HG03521 (cell line): ENCODE measurements at regions not wholly inside any gene's neighbourhood (a gene's known extent, or its start where the extent isn't known, plus 50 kb on each side); places are given as distances from the start of the nearest gene placed in this dataset.
"Not testable (repeated sequence)": the region's sequence is repeated elsewhere in the genome, so short reads cannot be mapped to it uniquely, and the experiment has no call there.

ENCODE experiments used
- ATAC-seq: cut with Tn5 transposase; IDR thresholded peaks from one replicate; pipeline ENCODE4 v1.9.1; 2021; ENCODE audit warnings: mild to moderate bottlenecking, moderate library complexity; ENCODE audit not compliant: unreplicated experiment

DNA sequence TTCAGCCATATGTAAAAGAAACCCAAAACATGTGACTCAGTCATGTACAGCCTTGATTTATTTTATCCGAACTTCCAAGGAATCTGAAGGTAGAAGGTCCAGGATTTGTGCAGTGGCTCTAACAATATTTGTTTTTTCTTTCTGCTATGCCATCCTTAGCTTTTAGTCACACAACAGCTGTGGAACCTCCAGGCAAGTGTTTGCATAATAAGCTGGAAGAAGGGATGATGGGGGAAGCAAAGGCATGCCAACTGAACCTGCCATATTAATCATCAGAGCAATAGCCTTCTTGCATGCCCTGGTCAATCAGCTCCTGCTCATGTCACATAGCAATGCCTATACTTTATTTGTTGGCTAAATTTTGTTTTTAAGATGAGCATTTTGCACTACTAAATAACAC is 444.7 kb upstream of the ARPP21 start:
- ATAC-seq, result no peak

GRCh38 chr3:35198857-35199256 is 440.5 kb upstream of the ARPP21 start:
- no peak for ATAC-seq

- no peak for ATAC-seq
Observed at GRCh38 chr3:35200056-35200455, 439.3 kb upstream of the ARPP21 start.

DNA sequence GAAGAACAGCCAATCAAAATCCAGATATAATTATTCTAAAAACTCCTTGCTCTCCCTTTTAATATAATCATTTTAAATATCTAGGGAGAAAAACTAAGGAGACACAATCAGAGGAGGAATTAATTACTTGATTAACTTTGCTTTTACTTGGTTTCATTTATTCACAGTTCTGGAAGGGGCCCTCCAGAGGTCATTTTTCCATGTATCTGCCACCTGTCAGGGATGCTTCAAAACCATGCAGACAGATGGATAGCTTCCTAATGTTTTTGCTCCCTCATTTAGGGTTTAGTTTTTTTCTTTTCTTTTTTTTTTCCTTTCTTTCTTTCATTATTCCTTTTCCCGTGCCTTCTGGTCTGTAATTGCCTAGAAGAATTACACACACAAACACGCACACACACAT is 438.1 kb upstream of the ARPP21 start:
- no peak for ATAC-seq

DNA sequence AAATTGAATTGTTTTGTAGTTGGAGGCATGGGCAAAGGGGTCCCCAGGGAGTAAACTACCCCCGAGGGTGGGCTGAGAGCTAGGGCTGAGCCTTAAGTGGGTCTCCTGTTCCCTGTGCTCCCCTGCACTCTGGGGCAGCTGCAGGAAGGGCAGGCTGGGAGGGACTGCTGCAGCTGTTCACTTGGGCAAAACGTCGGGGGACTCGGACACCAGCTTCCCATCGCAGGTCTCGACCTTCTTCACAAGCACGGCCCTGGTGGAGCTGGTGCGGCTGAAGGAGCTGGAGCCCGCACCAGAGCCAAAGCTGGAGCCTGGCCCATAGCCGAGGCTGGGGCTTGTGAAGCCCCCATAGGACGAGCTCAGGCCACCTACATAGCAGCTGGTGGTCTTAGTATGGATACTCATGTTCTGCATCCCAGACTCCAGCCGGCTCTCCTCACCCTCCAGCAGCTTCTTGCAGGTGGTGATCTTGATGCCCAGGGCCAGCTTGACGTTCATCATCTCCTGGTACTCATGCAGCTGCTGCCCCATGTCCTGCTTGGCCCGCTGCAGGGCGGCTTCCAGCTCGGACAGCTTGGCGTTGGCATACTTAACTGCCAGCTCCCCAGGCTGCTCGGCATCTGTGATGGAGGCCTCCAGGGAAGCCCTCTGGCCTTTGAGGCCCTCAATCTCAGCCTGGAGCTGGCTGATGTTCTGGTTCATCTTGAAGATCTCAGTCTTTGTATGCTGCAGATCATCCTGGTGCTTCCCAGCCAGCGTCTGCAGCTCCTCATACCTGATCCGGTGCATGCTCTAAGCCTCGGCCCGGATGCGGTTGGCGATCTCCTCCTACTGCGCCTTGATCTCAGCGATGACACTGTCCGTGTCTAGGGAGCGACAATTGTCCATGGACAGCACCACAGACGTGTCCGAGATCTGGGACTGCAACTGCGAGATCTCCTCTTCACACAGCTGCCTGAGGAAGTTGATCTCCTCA is 423.5 kb upstream of the ARPP21 start:
- ATAC-seq, result no peak

GRCh38 chr3:35216501-35217266 is 422.6 kb upstream of the ARPP21 start:
- ATAC-seq, result no peak

DNA sequence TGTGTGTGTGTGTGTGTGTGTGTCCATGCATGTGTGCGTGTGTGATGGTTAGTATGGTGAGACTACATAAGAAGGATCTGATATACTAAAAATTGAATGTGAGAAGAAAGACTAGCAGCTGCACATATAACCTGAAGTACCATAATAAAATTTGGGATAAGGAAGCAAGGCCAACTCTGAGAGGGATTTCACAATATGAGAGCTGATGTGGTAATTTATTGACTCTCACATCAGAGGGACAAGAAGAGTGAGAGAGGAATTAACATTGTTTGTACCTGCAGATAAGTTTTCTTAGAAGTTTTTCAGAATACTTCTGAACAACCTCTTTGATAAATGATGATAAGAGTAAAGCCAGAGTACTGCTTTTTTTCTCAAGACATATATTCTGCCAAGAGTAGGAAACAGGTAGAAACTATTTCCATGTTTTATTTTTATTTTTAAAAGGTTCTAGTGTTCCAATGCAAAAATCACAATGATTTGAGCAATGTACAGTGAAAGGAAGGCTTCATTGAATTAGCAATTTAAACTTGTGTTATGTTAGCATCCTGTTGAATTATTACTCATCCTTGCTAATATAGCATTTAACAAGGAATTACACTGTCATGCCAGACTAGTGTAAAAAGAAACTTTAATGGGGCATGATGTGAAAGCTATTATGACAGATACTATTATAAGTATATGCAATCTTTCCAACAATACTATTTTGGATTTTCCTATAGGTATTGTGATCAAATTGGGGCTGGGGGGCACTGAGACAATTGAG is 415.5 kb upstream of the ARPP21 start:
- ATAC-seq, result no peak

DNA sequence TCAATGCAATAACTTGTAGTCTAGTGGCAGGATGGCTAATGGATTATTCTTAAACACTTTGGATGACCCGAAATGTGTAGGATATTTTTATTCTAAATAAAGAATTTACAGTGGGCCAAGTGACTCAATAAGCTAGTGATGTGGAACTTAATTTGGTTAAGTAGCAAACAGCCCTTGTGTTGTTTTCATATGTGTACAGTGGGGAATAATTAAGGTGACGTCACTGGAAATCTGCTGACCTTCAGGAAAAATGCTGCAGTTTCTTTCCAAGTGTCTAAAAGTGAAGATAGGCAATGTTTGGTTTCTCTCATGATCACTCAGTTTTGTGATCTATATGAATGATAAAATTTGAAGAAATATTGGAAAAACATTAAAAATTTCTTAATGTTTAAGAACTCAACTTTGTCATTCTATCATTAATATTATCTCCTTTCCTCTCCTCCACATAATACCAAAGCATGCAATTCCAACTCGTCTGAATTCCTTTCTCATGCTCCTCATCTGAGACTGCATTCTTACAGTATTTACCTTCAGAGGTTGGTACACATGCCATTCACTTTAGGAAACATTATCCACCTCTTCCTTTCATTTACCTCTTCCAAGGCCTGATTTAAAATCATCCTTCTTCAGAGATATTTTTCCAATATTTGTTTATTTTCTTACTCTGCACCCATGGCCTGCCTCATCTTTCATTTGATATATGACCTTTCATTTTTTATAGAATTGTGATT is 414.6 kb upstream of the ARPP21 start:
- no peak for ATAC-seq

- ATAC-seq, result no peak
Observed at GRCh38 chr3:35241236-35241635, 398.1 kb upstream of the ARPP21 start.

DNA sequence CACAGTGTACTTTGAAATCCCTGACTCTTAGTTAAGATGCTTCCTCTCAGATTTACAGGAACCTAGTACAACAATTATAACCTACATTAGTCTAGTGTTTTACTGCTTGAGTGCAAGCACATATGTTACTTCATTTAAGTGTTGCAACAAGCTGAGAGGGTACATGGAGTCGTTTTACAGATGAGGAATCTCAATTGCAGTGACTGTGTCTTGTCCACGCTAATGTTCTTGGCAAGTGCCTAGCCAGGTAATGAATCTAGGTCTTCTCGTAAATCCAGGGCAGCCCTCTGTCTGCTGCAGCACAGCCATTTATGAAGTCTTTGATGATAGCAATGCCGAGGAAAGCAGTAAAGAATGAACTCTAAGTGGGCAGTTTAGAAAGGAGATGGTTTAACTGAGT is 384.4 kb upstream of the ARPP21 start:
- no peak for ATAC-seq

- no peak for ATAC-seq
Observed at GRCh38 chr3:35257641-35258040, 381.7 kb upstream of the ARPP21 start.

DNA sequence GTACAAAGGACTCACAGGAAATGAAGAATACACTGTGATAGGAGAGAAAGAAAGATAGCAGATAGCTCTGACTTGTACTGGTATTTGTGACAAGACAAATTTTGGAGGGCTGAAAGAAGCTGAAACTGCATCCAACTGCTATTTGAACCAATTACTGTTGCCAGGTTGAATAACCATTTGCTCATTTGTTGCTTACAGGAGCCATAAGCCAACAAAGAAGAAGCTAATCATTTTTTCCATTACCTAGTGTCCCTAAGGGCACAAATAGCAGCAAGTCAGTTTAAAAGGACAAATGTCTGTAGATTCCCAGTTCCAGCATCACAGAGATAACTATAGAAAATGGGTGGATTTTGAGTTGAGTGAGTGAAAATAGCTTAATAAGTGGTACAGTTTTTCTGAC is 376.9 kb upstream of the ARPP21 start:
- no peak for ATAC-seq

DNA sequence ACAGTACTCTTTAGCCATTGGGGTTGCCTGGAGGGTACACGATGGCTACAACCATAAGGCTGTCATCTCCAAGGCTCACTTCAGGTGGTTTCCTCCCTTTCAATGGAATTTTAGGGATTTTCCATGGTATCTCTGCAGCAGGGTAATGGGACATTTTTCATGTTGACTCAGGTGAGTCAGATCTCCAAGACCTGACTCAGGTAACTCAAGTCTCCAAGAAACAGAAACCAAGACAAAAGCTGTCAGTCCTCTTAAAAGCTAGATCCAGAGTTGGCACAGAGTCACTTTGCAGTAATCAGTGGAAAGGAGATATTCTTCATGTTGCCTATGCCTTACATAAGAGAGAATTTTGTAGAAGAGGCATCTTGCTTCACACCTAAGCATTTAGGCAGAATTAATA is 375.8 kb upstream of the ARPP21 start:
- ATAC-seq, result no peak

DNA sequence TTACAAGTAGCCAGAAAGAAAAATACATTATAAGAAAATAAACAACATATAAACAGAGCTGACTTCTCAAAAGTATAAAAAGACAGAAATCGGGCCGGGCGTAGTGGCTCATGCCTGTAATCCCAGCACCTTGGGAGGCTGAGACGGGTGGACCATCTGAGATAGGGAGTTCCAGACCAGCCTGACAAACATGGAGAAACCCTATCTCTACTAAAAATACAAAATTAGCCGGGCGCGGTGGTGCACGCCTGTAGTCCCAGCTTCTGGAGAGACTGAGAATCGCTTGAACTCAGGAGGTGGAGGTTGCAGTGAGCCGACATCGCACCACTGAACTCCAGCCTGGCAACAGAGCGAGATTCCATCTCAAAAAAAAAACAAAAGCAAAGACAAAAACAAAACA is 373.3 kb upstream of the ARPP21 start:
- not testable (repeated sequence) for ATAC-seq

GRCh38 chr3:35275768-35276167 is 363.6 kb upstream of the ARPP21 start:
- ATAC-seq, result no peak

DNA sequence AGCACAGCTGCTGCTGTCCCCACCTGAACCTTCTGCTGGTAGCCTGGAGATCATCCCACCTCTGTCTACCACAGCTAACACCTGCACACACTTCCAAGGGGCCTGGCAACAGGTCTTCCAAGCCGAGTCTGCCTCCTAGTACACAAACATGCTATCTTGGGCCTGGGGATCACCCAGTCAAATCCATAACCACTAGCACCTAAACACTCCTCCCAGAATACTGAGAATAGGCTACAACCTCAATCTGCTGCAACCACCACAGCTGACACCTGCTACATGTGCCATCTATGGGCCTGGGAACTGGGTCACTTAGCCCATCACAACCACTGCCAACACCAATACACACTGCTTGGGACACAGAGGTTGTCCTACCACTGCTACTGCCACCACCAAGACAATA is 362.8 kb upstream of the ARPP21 start:
- no peak for ATAC-seq

- ATAC-seq, result no peak
Observed at GRCh38 chr3:35291471-35292236, 347.7 kb upstream of the ARPP21 start.

GRCh38 chr3:35292568-35292967 is 346.8 kb upstream of the ARPP21 start:
- no peak for ATAC-seq

DNA sequence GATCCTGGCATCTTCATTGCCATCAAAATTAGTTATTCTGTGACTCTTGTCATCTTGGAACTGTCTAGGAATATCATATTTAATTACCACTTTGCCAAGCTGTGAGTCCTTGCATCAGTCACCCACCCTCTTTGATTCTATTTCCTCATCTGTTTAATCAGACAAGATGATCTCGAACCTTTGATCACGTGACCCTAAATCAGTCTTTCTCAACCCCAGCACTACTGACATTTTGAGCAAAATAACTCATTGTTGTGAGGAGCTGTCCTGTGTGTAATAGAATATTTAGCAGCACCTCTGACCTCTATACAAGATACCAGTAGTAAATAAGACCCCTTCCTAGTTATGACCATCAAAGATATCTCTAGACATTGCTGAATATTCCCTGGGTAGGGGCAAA is 343.4 kb upstream of the ARPP21 start:
- no peak for ATAC-seq

GRCh38 chr3:35296533-35296932 is 342.8 kb upstream of the ARPP21 start:
- peak; percentile 65 for ATAC-seq
